ENCODE measurements at regions not wholly inside any gene's neighbourhood (a gene's known extent, or its start where the extent isn't known, plus 50 kb on each side); places are given as distances from the start of the nearest gene placed in this dataset.

GRCh38 chr9:81097131-81097847, 592.1 kb downstream of the TLE1 start:
- TF ChIP-seq CTCF (conservative IDR thresholded peaks at IDR 0.05) (no peak), ZFX (IDR thresholded peaks at IDR 0.05) (no peak)

Measured in C4-2B (cell line).